SU-DHL-6 (cell line): ENCODE measurements at regions not wholly inside any gene's neighbourhood (a gene's known extent, or its start where the extent isn't known, plus 50 kb on each side); places are given as distances from the start of the nearest gene placed in this dataset.

Experiments
- H2AFZ ChIP-seq: fragments of 200-600 bp; sonication (generic); 2 replicates; pipeline ENCODE4 v1.6.1; 2014; ENCODE audit warnings: low read depth, mild to moderate bottlenecking, moderate library complexity, mixed read lengths, antibody characterized with exemption, low read length; ENCODE audit not compliant: severe bottlenecking
- H3F3A ChIP-seq: fragments of 200-600 bp; shearing (Covaris generic); 2 replicates; pipeline ENCODE4 v1.6.0; 2016; ENCODE audit warnings: antibody characterized with exemption, mild to moderate bottlenecking; ENCODE audit not compliant: insufficient read depth
- H3K27ac ChIP-seq: fragments of 200-600 bp; sonication (generic); 2 replicates; pipeline ENCODE4 v1.5.1; 2016; ENCODE audit warnings: low read depth, mild to moderate bottlenecking, low read length, moderate library complexity, mixed read lengths
- H3K27me3 ChIP-seq: fragments of 200-600 bp; sonication (generic), shearing (Covaris generic); 2 replicates; pipeline ENCODE4 v1.6.0; 2014; ENCODE audit warnings: mild to moderate bottlenecking, low read length
- H3K36me3 ChIP-seq: fragments of 200-600 bp; sonication (generic); 2 replicates; pipeline ENCODE4 v1.6.1; 2014; ENCODE audit warnings: mild to moderate bottlenecking, low read length, mixed read lengths
- H3K4me2 ChIP-seq: fragments of 300-600, 200-600 bp; shearing (Covaris generic), sonication (generic); 2 replicates; pipeline ENCODE4 v1.6.0; 2014; ENCODE audit warnings: low read length, low read depth, mild to moderate bottlenecking; ENCODE audit not compliant: poor library complexity, severe bottlenecking
- H3K4me3 ChIP-seq: fragments of 200-600 bp; sonication (generic); 2 replicates; pipeline ENCODE4 v1.5.1; 2014; ENCODE audit warnings: antibody characterized with exemption, low read length, mild to moderate bottlenecking, mixed read lengths; ENCODE audit not compliant: insufficient read depth, poor library complexity, severe bottlenecking
- H3K79me2 ChIP-seq: fragments of 200-600 bp; sonication (generic); 2 replicates; pipeline ENCODE4 v1.6.1; 2014; ENCODE audit warnings: mild to moderate bottlenecking, low read length, moderate library complexity; ENCODE audit not compliant: insufficient read depth
- H3K9ac ChIP-seq: fragments of 200-600 bp; sonication (generic); 2 replicates; pipeline ENCODE4 v1.7.0; 2014; ENCODE audit warnings: mild to moderate bottlenecking, low read length
- H3K9me2 ChIP-seq: fragments of 200-600 bp; sonication (generic); replicated peaks from 2 replicates; pipeline ENCODE4 v1.6.1; 2014; ENCODE audit warnings: low read length; ENCODE audit not compliant: insufficient read depth
- H3K9me3 ChIP-seq: fragments of 200-600 bp; sonication (generic); 2 replicates; pipeline ENCODE4 v1.6.1; 2014; ENCODE audit warnings: low read length, mixed read lengths; ENCODE audit not compliant: insufficient read depth
- H4K20me1 ChIP-seq: fragments of 200-600 bp; sonication (generic); 2 replicates; pipeline ENCODE4 v1.6.1; 2014; ENCODE audit warnings: low read depth, mild to moderate bottlenecking, antibody characterized with exemption, low read length, moderate library complexity, mixed read lengths
- EZH2phosphoT487 ChIP-seq: fragments of 200-600 bp; sonication (generic), shearing (Covaris generic); conservative IDR thresholded peaks from 2 replicates; pipeline ENCODE4 v1.6.1; 2018; ENCODE audit warnings: mild to moderate bottlenecking, antibody characterized with exemption, low read length, moderate library complexity, mixed read lengths
- TF ChIP-seq, protein P1 (sequence below): fragments of 200-600 bp; sonication (generic); IDR thresholded peaks from one replicate; pipeline ENCODE4 v1.5.1; 2017; ENCODE audit warnings: antibody characterized with exemption, mild to moderate bottlenecking, low read length, moderate library complexity; ENCODE audit not compliant: insufficient read depth, poor library complexity, severe bottlenecking

- Histone ChIP-seq H3K9me3 (no peaks in the 10 kb centered on the region), H4K20me1 (no peaks in the 10 kb centered on the region), H3K36me3 (no peaks in the 10 kb centered on the region), H3K27me3 (no peaks in the 10 kb centered on the region), H3F3A (no peaks in the 10 kb centered on the region), H3K9me2 (no peaks in the 10 kb centered on the region), H3K4me3 (no peak overlapping the region), H2AFZ (no peak overlapping the region), H3K4me2 (no peak overlapping the region), H3K79me2 (no peaks in the 10 kb centered on the region), H3K9ac (no peak overlapping the region), H3K27ac (no peak overlapping the region)
- TF ChIP-seq, protein P1, sequence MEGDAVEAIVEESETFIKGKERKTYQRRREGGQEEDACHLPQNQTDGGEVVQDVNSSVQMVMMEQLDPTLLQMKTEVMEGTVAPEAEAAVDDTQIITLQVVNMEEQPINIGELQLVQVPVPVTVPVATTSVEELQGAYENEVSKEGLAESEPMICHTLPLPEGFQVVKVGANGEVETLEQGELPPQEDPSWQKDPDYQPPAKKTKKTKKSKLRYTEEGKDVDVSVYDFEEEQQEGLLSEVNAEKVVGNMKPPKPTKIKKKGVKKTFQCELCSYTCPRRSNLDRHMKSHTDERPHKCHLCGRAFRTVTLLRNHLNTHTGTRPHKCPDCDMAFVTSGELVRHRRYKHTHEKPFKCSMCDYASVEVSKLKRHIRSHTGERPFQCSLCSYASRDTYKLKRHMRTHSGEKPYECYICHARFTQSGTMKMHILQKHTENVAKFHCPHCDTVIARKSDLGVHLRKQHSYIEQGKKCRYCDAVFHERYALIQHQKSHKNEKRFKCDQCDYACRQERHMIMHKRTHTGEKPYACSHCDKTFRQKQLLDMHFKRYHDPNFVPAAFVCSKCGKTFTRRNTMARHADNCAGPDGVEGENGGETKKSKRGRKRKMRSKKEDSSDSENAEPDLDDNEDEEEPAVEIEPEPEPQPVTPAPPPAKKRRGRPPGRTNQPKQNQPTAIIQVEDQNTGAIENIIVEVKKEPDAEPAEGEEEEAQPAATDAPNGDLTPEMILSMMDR: no peak
- no peak for TF ChIP-seq EZH2phosphoT487
Observed at GRCh38 chr3:161557445-161558150, 61.0 kb downstream of the OTOL1 start.

- Histone ChIP-seq H3K36me3 (no peaks in the 10 kb centered on the region), H3K9me2 (no peaks in the 10 kb centered on the region), H3K27me3 (no peaks in the 10 kb centered on the region), H3F3A (no peaks in the 10 kb centered on the region), H3K9me3 (no peaks in the 10 kb centered on the region), H3K9ac (no peak overlapping the region), H2AFZ (no peak overlapping the region), H3K4me2 (no peak overlapping the region), H3K27ac (no peak overlapping the region), H3K4me3 (no peak overlapping the region), H4K20me1 (no peaks in the 10 kb centered on the region), H3K79me2 (no peaks in the 10 kb centered on the region)
- TF ChIP-seq, protein P1: no peak
- no peak for TF ChIP-seq EZH2phosphoT487
Observed at GRCh38 chr3:161558236-161558635, 61.6 kb downstream of the OTOL1 start.

DNA sequence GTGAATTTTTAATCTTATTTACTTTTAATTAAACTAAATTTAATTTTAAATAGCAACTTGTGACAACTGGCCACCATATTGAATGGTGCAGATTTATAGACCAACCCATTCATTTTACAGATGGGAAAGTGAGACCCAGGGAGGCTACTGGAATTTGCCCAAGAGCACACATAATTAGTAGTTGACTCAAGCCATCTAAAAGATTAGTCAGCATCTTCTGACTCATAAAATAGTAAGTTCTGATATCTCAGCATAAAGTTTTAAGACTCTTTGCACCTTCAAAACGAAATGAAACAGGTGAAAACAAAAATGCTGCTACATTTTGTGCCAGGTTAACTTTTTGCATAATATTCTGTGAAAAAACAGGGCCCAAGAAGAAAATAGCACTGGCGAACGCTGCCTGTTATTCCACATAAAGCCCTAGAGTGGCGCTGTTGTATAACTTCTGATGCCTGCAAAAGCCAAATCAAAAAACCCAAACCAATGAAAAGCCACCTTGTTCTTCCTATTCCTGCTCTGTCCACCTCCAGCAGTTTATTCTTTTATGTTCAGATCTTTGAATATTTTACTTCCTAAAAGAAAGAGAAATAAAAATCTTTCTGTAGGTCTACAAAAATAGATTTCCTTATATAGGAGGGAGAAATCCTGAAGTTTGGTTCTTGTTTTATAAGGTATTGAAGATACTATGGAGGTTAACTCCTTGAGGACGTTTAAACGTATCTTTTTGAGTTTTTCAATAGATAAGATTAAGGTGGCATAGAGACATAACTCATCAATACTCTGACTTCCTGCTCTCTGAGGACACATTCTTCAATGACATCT, 62.8 kb downstream of the OTOL1 start:
- H3K4me3 ChIP-seq: no peak overlapping the region
- no peaks in the 10 kb centered on the region for H3K36me3 ChIP-seq
- no peaks in the 10 kb centered on the region for H3K27me3 ChIP-seq
- H3F3A ChIP-seq: no peaks in the 10 kb centered on the region
- no peaks in the 10 kb centered on the region for H4K20me1 ChIP-seq
- TF ChIP-seq, protein P1: peak; percentile 88
- TF ChIP-seq EZH2phosphoT487: no peak
- no peaks in the 10 kb centered on the region for H3K79me2 ChIP-seq
- H3K9me3 ChIP-seq: no peaks in the 10 kb centered on the region
- no peak overlapping the region for H3K27ac ChIP-seq
- H3K9me2 ChIP-seq: no peaks in the 10 kb centered on the region
- H3K4me2 ChIP-seq: no peak overlapping the region
- no peak overlapping the region for H3K9ac ChIP-seq
- no peak overlapping the region for H2AFZ ChIP-seq
